OCI-LY7 (cell line): ENCODE measurements at regions not wholly inside any gene's neighbourhood (a gene's known extent, or its start where the extent isn't known, plus 50 kb on each side); places are given as distances from the start of the nearest gene placed in this dataset.

Experiments used
- BruUV-seq: library from RNA; stranded (reverse); fragments of 400-500 nt; replicated peaks from 2 replicates; lab custom pipeline; 2021; lab: Mats Ljungman, UMichigan
- CTCF ChIA-PET: fragments of 300-600 bp; sonication (Branson Sonifier 250); formaldehyde crosslinking; loops from one replicate; lab custom pipeline; 2022; ENCODE audit warnings: antibody characterized with exemption; ENCODE audit not compliant: unreplicated experiment; lab: Charles Lee
- POLR2A ChIA-PET: fragments of 300-600 bp; sonication (Branson Sonifier 250); formaldehyde crosslinking; loops from one replicate; lab custom pipeline; 2022; ENCODE audit warnings: antibody characterized with exemption; lab: Charles Lee
- DNase-seq: peaks from one replicate; pipeline ENCODE4 v3.0.0-alpha.2; 2015; ENCODE audit warnings: low spot score
- H2AFZ ChIP-seq: fragments of 200-600 bp; sonication (generic), shearing (Covaris generic); 2 replicates; pipeline ENCODE4 v1.6.1; 2014; ENCODE audit warnings: mild to moderate bottlenecking, antibody characterized with exemption, low read length, moderate library complexity
- H3K27ac ChIP-seq: fragments of 200-600 bp; sonication (generic); 2 replicates; pipeline ENCODE4 v1.5.1; 2014; ENCODE audit warnings: mixed run types, low read depth, mild to moderate bottlenecking, moderate library complexity, low read length, inconsistent platforms; ENCODE audit not compliant: poor library complexity, severe bottlenecking
- H3K36me3 ChIP-seq: fragments of 200-600 bp; sonication (generic); 2 replicates; pipeline ENCODE4 v1.6.1; 2014; ENCODE audit warnings: mild to moderate bottlenecking, antibody characterized with exemption, low read length, moderate library complexity, mixed read lengths; ENCODE audit not compliant: insufficient read depth
- H3K4me1 ChIP-seq: fragments of 200-600 bp; sonication (generic); 2 replicates; pipeline ENCODE4 v1.5.1; 2014; ENCODE audit warnings: mild to moderate bottlenecking, low read length; ENCODE audit not compliant: insufficient read depth, poor library complexity, severe bottlenecking
- H3K4me2 ChIP-seq: fragments of 200-600 bp; sonication (generic); 2 replicates; pipeline ENCODE4 v1.6.1; 2014; ENCODE audit warnings: mild to moderate bottlenecking, low read length
- H3K4me3 ChIP-seq: fragments of 200-600 bp; sonication (generic); 2 replicates; pipeline ENCODE4 v1.5.1; 2014; ENCODE audit warnings: mild to moderate bottlenecking, low read depth, low read length; ENCODE audit not compliant: poor library complexity, severe bottlenecking
- H3K79me2 ChIP-seq: fragments of 200-600 bp; sonication (generic); 2 replicates; pipeline ENCODE4 v1.6.1; 2016; ENCODE audit warnings: low read depth, mild to moderate bottlenecking, low read length, moderate library complexity, mixed read lengths; ENCODE audit not compliant: insufficient read depth
- H3K9me2 ChIP-seq: fragments of 200-600 bp; sonication (generic); 2 replicates; pipeline ENCODE4 v1.6.1; 2016; ENCODE audit warnings: mild to moderate bottlenecking, low read length, mixed read lengths; ENCODE audit not compliant: insufficient read depth
- H3K9me3 ChIP-seq: fragments of 200-600 bp; sonication (generic); 2 replicates; pipeline ENCODE4 v1.6.1; 2014; ENCODE audit warnings: mild to moderate bottlenecking, mixed run types, low read length, mixed read lengths
- H4K20me1 ChIP-seq: fragments of 200-600 bp; sonication (generic); 2 replicates; pipeline ENCODE4 v1.6.1; 2014; ENCODE audit warnings: mild to moderate bottlenecking, antibody characterized with exemption, low read length, moderate library complexity, mixed read lengths; ENCODE audit not compliant: insufficient read depth
- CTCF ChIP-seq: fragments of 200-600 bp; sonication (generic); conservative IDR thresholded peaks from 2 replicates; pipeline ENCODE4 v1.5.1; 2014; ENCODE audit warnings: mild to moderate bottlenecking, antibody characterized with exemption, low read length, moderate library complexity, mixed read lengths
- EZH2phosphoT487 ChIP-seq: fragments of 200-600 bp; sonication (generic); IDR thresholded peaks from 2 replicates; pipeline ENCODE4 v1.6.1; 2018; ENCODE audit warnings: low read depth, borderline replicate concordance, mild to moderate bottlenecking, mixed run types, antibody characterized with exemption, low read length, moderate library complexity, mixed read lengths
- intact Hi-C: fragments of 100-400 bp; cut with micrococcal nuclease; formaldehyde crosslinking; loops from one replicate; pipeline ENCODE4 v1.10.0; 2022; ENCODE audit not compliant: unreplicated experiment

GRCh38 chr3:103173940-103174339 lies 739.1 kb downstream of the ZPLD1 start:
- Histone ChIP-seq H3K9me3 (no peaks in the 10 kb centered on the region), H3K36me3 (no peaks in the 10 kb centered on the region), H4K20me1 (no peaks in the 10 kb centered on the region), H3K27ac (no peak overlapping the region), H3K4me2 (no peak overlapping the region), H3K9me2 (no peaks in the 10 kb centered on the region), H2AFZ (no peak overlapping the region), H3K4me1 (no peaks in the 10 kb centered on the region), H3K79me2 (no peaks in the 10 kb centered on the region), H3K4me3 (no peak overlapping the region)
- ChIA-PET POLR2A (no interaction called here), CTCF (no interaction called here)
- no peak for DNase-seq
- no peak for TF ChIP-seq EZH2phosphoT487
- TF ChIP-seq CTCF: no peak
- intact Hi-C loops: no loop called here
- no TSS peak for BruUV-seq

- CTCF ChIA-PET: no interaction called here
- TF ChIP-seq CTCF (no peak), EZH2phosphoT487 (no peak)
- no peak overlapping the region for H3K4me2 ChIP-seq
- H3K36me3 ChIP-seq: no peaks in the 10 kb centered on the region
- DNase-seq: no peak
- POLR2A ChIA-PET: no interaction called here
- no peak overlapping the region for H2AFZ ChIP-seq
- H3K27ac ChIP-seq: no peak overlapping the region
- H4K20me1 ChIP-seq: no peaks in the 10 kb centered on the region
- no peak overlapping the region for H3K4me3 ChIP-seq
- no peaks in the 10 kb centered on the region for H3K9me3 ChIP-seq
- no peaks in the 10 kb centered on the region for H3K79me2 ChIP-seq
- no peaks in the 10 kb centered on the region for H3K4me1 ChIP-seq
- BruUV-seq: no TSS peak
- H3K9me2 ChIP-seq: no peaks in the 10 kb centered on the region
- intact Hi-C loops: no loop called here
Measured at GRCh38 chr3:103181160-103181559, 746.3 kb downstream of the ZPLD1 start.

- intact Hi-C loops: no loop called here
- Histone ChIP-seq H4K20me1 (no peaks in the 10 kb centered on the region), H3K9me2 (no peaks in the 10 kb centered on the region), H3K79me2 (no peaks in the 10 kb centered on the region), H3K4me1 (no peaks in the 10 kb centered on the region), H3K9me3 (no peaks in the 10 kb centered on the region), H3K4me2 (no peak overlapping the region), H3K36me3 (no peaks in the 10 kb centered on the region), H3K4me3 (no peak overlapping the region), H2AFZ (no peak overlapping the region), H3K27ac (no peak overlapping the region)
- BruUV-seq: no TSS peak
- CTCF ChIA-PET: no interaction called here
- TF ChIP-seq EZH2phosphoT487: no peak
- TF ChIP-seq CTCF: no peak
- DNase-seq: no peak
- POLR2A ChIA-PET: interaction anchor here (1.1 kb wide), 1 partner anchor 13 kb away, joined by 3 read pairs; no protein-coding TSS in a partner anchor
Measured at GRCh38 chr3:103184772-103185171, 750.0 kb downstream of the ZPLD1 start.
